GM21367 (cell line): ENCODE measurements at regions not wholly inside any gene's neighbourhood (a gene's known extent, or its start where the extent isn't known, plus 50 kb on each side); places are given as distances from the start of the nearest gene placed in this dataset.

Source experiments
- ATAC-seq: cut with Tn5 transposase; IDR thresholded peaks from one replicate; pipeline ENCODE4 v1.9.1; 2021; ENCODE audit not compliant: unreplicated experiment

- ATAC-seq = no peak
These were observed 90.0 kb upstream of the NAALADL2 start for GRCh38 chr3:174769171-174769570.

GRCh38 chr3:174775603-174776002, 83.5 kb upstream of the NAALADL2 start:
- no peak for ATAC-seq

GRCh38 chr3:174776123-174776522, 83.0 kb upstream of the NAALADL2 start:
- ATAC-seq = no peak

GRCh38 chr3:174776636-174777035, 82.5 kb upstream of the NAALADL2 start:
- no peak for ATAC-seq

GRCh38 chr3:174777813-174778212, 81.3 kb upstream of the NAALADL2 start:
- no peak for ATAC-seq

- no peak for ATAC-seq
These were observed 75.6 kb upstream of the NAALADL2 start for GRCh38 chr3:174783502-174783901.

GRCh38 chr3:174784206-174784934, 74.8 kb upstream of the NAALADL2 start:
- ATAC-seq = no peak

GRCh38 chr3:174786825-174787224, 72.3 kb upstream of the NAALADL2 start:
- ATAC-seq = no peak

GRCh38 chr3:174791161-174791560, 68.0 kb upstream of the NAALADL2 start:
- no peak for ATAC-seq

- ATAC-seq = no peak
These were observed 66.3 kb upstream of the NAALADL2 start for GRCh38 chr3:174792864-174793263.
